ENCODE measurements at regions not wholly inside any gene's neighbourhood (a gene's known extent, or its start where the extent isn't known, plus 50 kb on each side); places are given as distances from the start of the nearest gene placed in this dataset.

GRCh38 chr2:185952100-185952499 is 213.5 kb downstream of the FSIP2 start:
- no peak overlapping the region for H3K4me3 ChIP-seq (ENCODE audit: low read depth, low read length)
- POLR2A ChIA-PET = no interaction called here
- no peak for DNase-seq
- H3K36me3 Mint-ChIP-seq (ENCODE audit: insufficient read depth, unreplicated experiment) = no peaks in the 10 kb centered on the region
- intact Hi-C loops (cut with micrococcal nuclease; ENCODE audit: unreplicated experiment) = no loop called here
- H3K4me3 Mint-ChIP-seq (ENCODE audit: unreplicated experiment) = no peak overlapping the region
- TF ChIP-seq CTCF (IDR thresholded peaks at IDR 0.05; ENCODE audit: insufficient read depth in 1 of 2, low read depth in 1 of 2, low read length in 1 of 2, severe bottlenecking in 1 of 2, unreplicated experiment in 1 of 2) = no peak
- H3K27me3 Mint-ChIP-seq (ENCODE audit: insufficient read depth, unreplicated experiment) = no peaks in the 10 kb centered on the region
- H3K27ac Mint-ChIP-seq (ENCODE audit: unreplicated experiment) = no peak overlapping the region
- H3K4me1 ChIP-seq = no peaks in the 10 kb centered on the region
- no peaks in the 10 kb centered on the region for H3K9me3 ChIP-seq
- BruUV-seq (replicated peaks) = no TSS peak
- H3K36me3 ChIP-seq (ENCODE audit: control insufficient read depth, insufficient read depth, low read length) = no peaks in the 10 kb centered on the region
- H3K27me3 ChIP-seq (replicated peaks; ENCODE audit: control insufficient read depth, insufficient read depth, low read length) = no peaks in the 10 kb centered on the region
- CTCF ChIA-PET = no interaction called here
- no peaks in the 10 kb centered on the region for H3K9me3 Mint-ChIP-seq (ENCODE audit: unreplicated experiment)
- no peaks in the 10 kb centered on the region for H3K4me1 Mint-ChIP-seq (ENCODE audit: low read depth, unreplicated experiment)

- no peaks in the 10 kb centered on the region for H3K9me3 Mint-ChIP-seq (ENCODE audit: unreplicated experiment)
- H3K36me3 ChIP-seq (ENCODE audit: control insufficient read depth, insufficient read depth, low read length) = no peaks in the 10 kb centered on the region
- H3K4me3 Mint-ChIP-seq (ENCODE audit: unreplicated experiment) = no peak overlapping the region
- no peaks in the 10 kb centered on the region for H3K4me1 Mint-ChIP-seq (ENCODE audit: low read depth, unreplicated experiment)
- intact Hi-C loops (cut with micrococcal nuclease; ENCODE audit: unreplicated experiment) = no loop called here
- H3K27me3 Mint-ChIP-seq (ENCODE audit: insufficient read depth, unreplicated experiment) = no peaks in the 10 kb centered on the region
- H3K27ac Mint-ChIP-seq (ENCODE audit: unreplicated experiment) = no peak overlapping the region
- no peaks in the 10 kb centered on the region for H3K9me3 ChIP-seq
- no peaks in the 10 kb centered on the region for H3K36me3 Mint-ChIP-seq (ENCODE audit: insufficient read depth, unreplicated experiment)
- H3K4me3 ChIP-seq (ENCODE audit: low read depth, low read length) = no peak overlapping the region
- DNase-seq = no peak
- TF ChIP-seq CTCF (IDR thresholded peaks at IDR 0.05; ENCODE audit: insufficient read depth in 1 of 2, low read depth in 1 of 2, low read length in 1 of 2, severe bottlenecking in 1 of 2, unreplicated experiment in 1 of 2) = no peak
- no TSS peak for BruUV-seq (replicated peaks)
- H3K27me3 ChIP-seq (replicated peaks; ENCODE audit: control insufficient read depth, insufficient read depth, low read length) = no peaks in the 10 kb centered on the region
- ChIA-PET CTCF (no interaction called here), POLR2A (no interaction called here)
- H3K4me1 ChIP-seq = no peaks in the 10 kb centered on the region
Measured at GRCh38 chr2:185954389-185954788, 215.8 kb downstream of the FSIP2 start.

GRCh38 chr2:185955050-185955449 is 216.4 kb downstream of the FSIP2 start:
- ChIA-PET CTCF (no interaction called here), POLR2A (no interaction called here)
- no peak overlapping the region for H3K27ac Mint-ChIP-seq (ENCODE audit: unreplicated experiment)
- DNase-seq = no peak
- Histone ChIP-seq H3K9me3 (no peaks in the 10 kb centered on the region), H3K4me3 (ENCODE audit: low read depth, low read length) (no peak overlapping the region), H3K27me3 (replicated peaks; ENCODE audit: control insufficient read depth, insufficient read depth, low read length) (no peaks in the 10 kb centered on the region), H3K4me1 (no peaks in the 10 kb centered on the region), H3K36me3 (ENCODE audit: control insufficient read depth, insufficient read depth, low read length) (no peaks in the 10 kb centered on the region)
- no peaks in the 10 kb centered on the region for H3K9me3 Mint-ChIP-seq (ENCODE audit: unreplicated experiment)
- no peaks in the 10 kb centered on the region for H3K27me3 Mint-ChIP-seq (ENCODE audit: insufficient read depth, unreplicated experiment)
- no peak for TF ChIP-seq CTCF (IDR thresholded peaks at IDR 0.05; ENCODE audit: insufficient read depth in 1 of 2, low read depth in 1 of 2, low read length in 1 of 2, severe bottlenecking in 1 of 2, unreplicated experiment in 1 of 2)
- BruUV-seq (replicated peaks) = no TSS peak
- H3K36me3 Mint-ChIP-seq (ENCODE audit: insufficient read depth, unreplicated experiment) = no peaks in the 10 kb centered on the region
- H3K4me1 Mint-ChIP-seq (ENCODE audit: low read depth, unreplicated experiment) = no peaks in the 10 kb centered on the region
- no peak overlapping the region for H3K4me3 Mint-ChIP-seq (ENCODE audit: unreplicated experiment)
- intact Hi-C loops (cut with micrococcal nuclease; ENCODE audit: unreplicated experiment) = loop anchor here (1.0 kb wide), 1 partner anchor 301 kb away; no protein-coding TSS in a partner anchor
